GM12874 (cell line): ENCODE measurements at regions not wholly inside any gene's neighbourhood (a gene's known extent, or its start where the extent isn't known, plus 50 kb on each side); places are given as distances from the start of the nearest gene placed in this dataset.

ENCODE experiments used
- TF ChIP-seq, protein P1 (sequence below): IDR thresholded peaks from 2 replicates; pipeline ENCODE4 v1.5.1; 2011; ENCODE audit warnings: low read depth, mild to moderate bottlenecking, control low read depth, low read length, moderate library complexity; ENCODE audit not compliant: insufficient read depth

DNA sequence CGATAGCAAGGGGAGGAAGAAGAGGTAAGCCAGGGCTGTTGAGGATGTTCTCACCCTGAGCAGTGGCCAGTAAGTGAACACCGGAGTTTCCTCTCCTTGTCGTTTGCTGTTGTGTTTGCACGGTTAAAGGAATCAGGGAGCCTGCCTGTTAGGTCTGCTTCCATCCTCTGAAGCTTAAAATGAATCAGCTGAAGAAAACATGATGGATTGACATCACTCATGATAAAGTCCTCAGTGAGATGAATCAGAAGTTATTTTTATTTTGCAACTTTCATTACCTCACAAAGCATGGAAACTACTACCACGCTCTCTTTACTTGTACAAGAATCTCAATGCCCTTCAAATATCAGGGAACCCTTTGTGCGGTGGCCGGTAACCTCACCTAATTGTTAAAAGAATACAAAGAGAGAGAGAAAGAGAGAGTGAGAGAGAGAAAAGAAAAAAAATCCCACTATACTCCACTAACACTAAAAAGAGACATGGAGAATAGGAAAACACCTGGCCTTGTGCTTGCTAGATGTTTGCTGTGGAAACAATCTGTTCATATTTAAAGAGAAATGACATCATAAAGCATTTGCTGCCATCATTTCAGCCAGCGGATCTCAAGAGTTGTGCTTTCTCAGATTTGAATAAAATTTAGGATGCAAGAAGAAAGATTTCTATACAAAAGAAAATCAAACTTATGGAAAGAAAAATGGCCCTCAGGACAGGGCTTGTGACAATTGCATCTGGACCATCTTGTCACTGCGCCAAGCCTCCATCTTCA is 441.6 kb upstream of the SALL1 start:
- TF ChIP-seq, protein P1, sequence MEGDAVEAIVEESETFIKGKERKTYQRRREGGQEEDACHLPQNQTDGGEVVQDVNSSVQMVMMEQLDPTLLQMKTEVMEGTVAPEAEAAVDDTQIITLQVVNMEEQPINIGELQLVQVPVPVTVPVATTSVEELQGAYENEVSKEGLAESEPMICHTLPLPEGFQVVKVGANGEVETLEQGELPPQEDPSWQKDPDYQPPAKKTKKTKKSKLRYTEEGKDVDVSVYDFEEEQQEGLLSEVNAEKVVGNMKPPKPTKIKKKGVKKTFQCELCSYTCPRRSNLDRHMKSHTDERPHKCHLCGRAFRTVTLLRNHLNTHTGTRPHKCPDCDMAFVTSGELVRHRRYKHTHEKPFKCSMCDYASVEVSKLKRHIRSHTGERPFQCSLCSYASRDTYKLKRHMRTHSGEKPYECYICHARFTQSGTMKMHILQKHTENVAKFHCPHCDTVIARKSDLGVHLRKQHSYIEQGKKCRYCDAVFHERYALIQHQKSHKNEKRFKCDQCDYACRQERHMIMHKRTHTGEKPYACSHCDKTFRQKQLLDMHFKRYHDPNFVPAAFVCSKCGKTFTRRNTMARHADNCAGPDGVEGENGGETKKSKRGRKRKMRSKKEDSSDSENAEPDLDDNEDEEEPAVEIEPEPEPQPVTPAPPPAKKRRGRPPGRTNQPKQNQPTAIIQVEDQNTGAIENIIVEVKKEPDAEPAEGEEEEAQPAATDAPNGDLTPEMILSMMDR: no peak

DNA sequence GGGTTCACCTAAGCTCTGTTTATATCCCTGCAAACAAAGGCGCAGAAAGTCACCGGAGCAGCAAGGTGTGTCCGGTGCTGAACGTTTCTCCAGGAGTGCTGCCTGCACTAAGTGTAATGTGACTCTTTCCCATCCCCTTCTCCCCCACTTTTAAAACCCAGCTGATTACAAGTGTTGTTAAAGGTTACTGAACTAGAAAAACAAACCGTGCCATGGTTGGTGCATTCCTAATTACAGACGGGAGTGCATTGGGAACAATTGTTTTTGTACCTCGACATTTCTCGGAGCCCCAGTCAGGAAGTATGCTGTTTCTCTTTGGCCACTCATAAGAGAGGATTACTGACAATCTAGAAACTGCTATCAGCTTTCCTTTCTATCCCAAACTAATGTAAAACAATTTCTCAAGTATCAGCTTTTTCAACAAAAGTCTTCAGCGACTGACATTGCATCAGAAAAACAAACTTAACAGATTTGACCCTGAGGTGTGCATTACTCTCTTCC is 441.0 kb upstream of the SALL1 start:
- TF ChIP-seq, protein P1: no peak

DNA sequence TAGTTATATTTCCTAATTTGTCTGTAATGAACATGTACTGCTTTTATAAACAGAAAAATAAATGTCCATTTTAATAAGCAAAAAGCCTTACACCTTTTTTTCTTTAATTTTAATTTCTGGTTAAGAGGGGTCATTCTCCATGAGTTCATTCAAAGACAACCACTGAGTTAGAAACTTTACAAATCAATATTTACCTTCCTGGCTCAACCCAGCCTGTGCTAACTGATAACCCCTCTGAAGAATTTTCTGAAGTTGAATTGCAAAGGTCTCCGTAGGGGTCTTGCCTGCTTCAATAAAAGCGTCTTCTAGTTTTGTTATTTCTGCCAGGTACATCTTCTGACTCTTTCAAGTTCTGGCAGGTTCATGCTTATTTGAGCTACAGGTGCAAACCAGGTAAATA is 440.4 kb upstream of the SALL1 start:
- TF ChIP-seq, protein P1: no peak

DNA sequence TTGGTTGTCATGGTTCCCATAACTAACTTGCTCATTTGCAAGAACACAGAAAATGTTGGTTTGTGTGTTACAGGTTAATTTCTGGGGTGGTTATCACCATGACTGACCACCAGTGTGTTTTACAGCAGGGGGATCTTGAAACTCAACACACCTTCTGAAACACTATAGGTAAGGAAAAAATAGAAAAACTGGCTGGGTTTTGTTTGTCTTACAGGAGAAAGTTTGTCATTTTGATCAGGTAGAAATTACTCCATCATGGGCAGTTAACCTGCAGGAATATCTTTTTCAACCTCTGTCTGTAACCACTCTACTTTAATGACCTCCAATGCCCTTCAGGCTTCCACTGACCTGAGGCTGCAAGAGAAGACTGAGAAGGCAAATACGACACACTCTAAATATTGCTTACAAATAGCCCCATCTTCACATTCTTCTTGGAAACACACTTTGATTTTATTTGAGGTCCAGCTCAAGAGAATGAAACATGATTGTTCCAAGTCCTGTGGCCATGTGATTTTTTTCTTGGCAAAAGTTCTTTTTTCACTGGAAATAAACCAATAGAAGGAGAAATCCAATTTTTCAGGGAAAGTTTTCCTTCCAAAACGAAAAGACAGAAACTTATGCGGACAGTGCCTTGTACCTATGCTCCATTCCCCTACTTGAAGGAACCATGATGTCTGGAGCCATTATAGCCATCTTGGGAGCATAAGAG is 428.7 kb upstream of the SALL1 start:
- TF ChIP-seq, protein P1: no peak

DNA sequence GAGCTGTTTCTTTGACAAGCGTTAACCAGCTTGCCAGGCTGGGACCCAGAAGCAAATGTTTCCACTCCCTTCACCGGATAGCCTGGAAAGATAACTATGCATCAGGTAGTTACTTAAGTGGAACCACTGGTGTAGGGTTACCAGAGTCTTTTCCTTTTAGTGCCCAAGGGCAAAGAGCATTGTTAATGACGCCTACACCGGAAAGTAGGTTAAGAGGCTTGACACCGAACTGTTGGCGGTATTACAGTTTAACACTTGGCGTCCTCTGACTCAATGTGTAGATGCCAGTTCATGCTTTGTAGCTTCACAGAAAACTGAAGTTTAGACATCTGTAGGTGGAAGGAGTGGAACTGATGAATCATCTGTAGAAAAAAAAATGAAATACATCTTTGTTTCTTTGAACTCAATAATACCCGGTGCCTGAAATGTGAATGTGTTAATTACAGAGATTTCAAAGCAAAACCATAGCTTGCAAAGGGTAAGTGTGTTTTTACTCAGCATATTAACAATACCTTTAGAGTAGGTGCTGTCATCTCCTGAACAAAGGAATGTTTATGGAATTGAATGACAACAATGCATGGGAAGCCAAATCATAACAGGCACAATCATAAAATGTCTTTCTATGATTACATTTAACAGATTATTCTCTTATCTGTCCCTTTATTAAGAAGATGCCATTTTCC is 426.7 kb upstream of the SALL1 start:
- TF ChIP-seq, protein P1: no peak

DNA sequence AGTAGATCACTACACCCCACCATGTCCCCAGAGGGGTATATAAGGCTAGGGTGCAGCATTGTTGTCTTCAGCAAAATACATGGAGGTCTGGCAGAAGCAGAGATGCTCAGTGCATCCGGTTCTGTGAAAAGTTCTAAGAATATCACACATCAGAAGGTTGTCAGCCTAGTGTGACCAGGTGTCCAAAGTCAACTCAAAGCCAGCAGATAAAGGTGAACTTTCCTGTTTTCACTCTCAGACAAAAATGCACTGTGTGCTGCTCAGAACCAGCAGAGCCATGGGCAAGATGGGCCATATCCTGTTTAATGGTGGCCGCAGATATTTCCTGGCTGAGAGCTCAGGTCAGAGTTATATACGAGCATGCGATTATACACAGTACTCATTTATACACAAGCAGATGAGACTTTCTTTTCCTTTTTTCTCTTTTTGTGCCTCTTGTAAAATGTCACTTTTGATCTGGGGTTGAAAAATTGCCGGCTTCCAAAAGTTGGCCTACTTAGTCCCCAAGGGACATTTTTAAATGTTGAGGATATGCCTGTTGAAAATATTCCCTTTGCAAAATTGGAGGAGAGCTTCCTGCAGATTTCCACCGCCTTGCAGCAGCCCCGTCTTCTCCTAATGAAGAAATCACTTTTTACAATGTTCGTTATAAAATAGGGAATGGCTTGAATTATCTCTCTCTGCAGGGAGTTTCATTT is 425.6 kb upstream of the SALL1 start:
- TF ChIP-seq, protein P1: no peak
